ENCODE measurements at regions not wholly inside any gene's neighbourhood (a gene's known extent, or its start where the extent isn't known, plus 50 kb on each side); places are given as distances from the start of the nearest gene placed in this dataset.

DNA sequence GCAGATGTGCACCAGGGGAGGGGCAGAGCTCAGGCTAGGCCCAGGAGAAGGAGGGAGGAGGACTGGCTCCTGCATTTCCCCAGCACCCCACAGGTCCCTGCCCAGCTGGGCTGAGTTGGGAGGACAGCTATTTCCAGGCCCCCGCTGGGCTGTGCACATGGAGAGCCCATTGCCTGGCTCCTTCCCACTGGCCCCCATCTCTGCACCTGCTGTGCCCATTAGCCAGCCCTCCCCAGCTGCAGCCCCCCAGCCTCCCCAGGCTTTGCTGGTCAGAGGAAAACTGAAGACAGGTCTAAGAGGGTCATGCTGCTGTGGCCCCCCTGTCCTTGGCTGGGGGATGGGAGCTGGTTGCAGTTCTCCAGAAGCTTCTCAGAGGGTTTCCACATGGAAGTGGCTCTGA, 81.8 kb upstream of the SHANK2 start:
- Histone ChIP-seq H3K27ac (replicated peaks) (no peak overlapping the region), H3K27me3 (ENCODE audit: insufficient read depth, poor library complexity, severe bottlenecking) (no peaks in the 10 kb centered on the region), H3K4me3 (replicated peaks; ENCODE audit: insufficient read depth, low read length) (no peak overlapping the region)
- no peak for TF ChIP-seq SPI1 (IDR thresholded peaks at IDR 0.05; ENCODE audit: borderline replicate concordance, low read depth)
- no peak for DNase-seq (ENCODE audit: low read depth in 1 of 2, low spot score in 1 of 2)

- TF ChIP-seq GABPA (IDR thresholded peaks at IDR 0.05; ENCODE audit: low read depth), result no peak
- no peak for TF ChIP-seq SPI1 (IDR thresholded peaks at IDR 0.05; ENCODE audit: borderline replicate concordance, low read depth)
- TF ChIP-seq, protein P1, sequence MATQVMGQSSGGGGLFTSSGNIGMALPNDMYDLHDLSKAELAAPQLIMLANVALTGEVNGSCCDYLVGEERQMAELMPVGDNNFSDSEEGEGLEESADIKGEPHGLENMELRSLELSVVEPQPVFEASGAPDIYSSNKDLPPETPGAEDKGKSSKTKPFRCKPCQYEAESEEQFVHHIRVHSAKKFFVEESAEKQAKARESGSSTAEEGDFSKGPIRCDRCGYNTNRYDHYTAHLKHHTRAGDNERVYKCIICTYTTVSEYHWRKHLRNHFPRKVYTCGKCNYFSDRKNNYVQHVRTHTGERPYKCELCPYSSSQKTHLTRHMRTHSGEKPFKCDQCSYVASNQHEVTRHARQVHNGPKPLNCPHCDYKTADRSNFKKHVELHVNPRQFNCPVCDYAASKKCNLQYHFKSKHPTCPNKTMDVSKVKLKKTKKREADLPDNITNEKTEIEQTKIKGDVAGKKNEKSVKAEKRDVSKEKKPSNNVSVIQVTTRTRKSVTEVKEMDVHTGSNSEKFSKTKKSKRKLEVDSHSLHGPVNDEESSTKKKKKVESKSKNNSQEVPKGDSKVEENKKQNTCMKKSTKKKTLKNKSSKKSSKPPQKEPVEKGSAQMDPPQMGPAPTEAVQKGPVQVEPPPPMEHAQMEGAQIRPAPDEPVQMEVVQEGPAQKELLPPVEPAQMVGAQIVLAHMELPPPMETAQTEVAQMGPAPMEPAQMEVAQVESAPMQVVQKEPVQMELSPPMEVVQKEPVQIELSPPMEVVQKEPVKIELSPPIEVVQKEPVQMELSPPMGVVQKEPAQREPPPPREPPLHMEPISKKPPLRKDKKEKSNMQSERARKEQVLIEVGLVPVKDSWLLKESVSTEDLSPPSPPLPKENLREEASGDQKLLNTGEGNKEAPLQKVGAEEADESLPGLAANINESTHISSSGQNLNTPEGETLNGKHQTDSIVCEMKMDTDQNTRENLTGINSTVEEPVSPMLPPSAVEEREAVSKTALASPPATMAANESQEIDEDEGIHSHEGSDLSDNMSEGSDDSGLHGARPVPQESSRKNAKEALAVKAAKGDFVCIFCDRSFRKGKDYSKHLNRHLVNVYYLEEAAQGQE (IDR thresholded peaks at IDR 0.05; ENCODE audit: insufficient replicate concordance, low read depth), result no peak
- TF ChIP-seq, protein P2, sequence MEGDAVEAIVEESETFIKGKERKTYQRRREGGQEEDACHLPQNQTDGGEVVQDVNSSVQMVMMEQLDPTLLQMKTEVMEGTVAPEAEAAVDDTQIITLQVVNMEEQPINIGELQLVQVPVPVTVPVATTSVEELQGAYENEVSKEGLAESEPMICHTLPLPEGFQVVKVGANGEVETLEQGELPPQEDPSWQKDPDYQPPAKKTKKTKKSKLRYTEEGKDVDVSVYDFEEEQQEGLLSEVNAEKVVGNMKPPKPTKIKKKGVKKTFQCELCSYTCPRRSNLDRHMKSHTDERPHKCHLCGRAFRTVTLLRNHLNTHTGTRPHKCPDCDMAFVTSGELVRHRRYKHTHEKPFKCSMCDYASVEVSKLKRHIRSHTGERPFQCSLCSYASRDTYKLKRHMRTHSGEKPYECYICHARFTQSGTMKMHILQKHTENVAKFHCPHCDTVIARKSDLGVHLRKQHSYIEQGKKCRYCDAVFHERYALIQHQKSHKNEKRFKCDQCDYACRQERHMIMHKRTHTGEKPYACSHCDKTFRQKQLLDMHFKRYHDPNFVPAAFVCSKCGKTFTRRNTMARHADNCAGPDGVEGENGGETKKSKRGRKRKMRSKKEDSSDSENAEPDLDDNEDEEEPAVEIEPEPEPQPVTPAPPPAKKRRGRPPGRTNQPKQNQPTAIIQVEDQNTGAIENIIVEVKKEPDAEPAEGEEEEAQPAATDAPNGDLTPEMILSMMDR (IDR thresholded peaks at IDR 0.05; ENCODE audit: insufficient read depth, low read length), result no peak
- no peak for TF ChIP-seq POLR2AphosphoS5 (IDR thresholded peaks at IDR 0.05; ENCODE audit: low read depth)
- no peak overlapping the region for H3K4me3 ChIP-seq (replicated peaks; ENCODE audit: insufficient read depth, low read length)
- no peaks in the 10 kb centered on the region for H3K27me3 ChIP-seq (ENCODE audit: insufficient read depth, poor library complexity, severe bottlenecking)
- no peak for DNase-seq (ENCODE audit: low read depth in 1 of 2, low spot score in 1 of 2)
- no peak overlapping the region for H3K27ac ChIP-seq (replicated peaks)
Observed at GRCh38 chr11:71333473-71333872, 81.1 kb upstream of the SHANK2 start.

DNA sequence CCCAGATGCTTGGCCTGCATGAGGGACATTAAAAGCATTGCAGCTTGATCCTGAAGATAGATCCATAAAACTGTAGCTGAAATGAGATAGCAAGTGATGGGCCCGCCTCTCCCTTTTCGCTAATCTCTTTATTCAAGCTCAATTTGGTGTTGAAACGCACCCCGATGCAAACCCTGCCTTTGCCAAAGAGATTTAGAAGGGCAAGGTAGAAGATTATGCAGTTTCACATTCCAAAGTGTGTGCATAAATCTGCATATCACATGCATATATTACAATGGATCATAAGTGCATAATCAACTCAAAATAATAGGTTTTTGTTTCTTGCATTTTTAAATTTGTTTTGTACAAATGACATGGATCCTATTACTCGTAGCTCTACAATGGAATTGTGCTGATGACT, 80.1 kb upstream of the SHANK2 start:
- Histone ChIP-seq H3K4me3 (replicated peaks; ENCODE audit: insufficient read depth, low read length) (no peak overlapping the region), H3K27me3 (ENCODE audit: insufficient read depth, poor library complexity, severe bottlenecking) (no peaks in the 10 kb centered on the region), H3K27ac (replicated peaks) (no peak overlapping the region)
- DNase-seq (ENCODE audit: low read depth in 1 of 2, low spot score in 1 of 2), result no peak
- TF ChIP-seq, protein P1 (IDR thresholded peaks at IDR 0.05; ENCODE audit: insufficient replicate concordance, low read depth), result no peak
- TF ChIP-seq SPI1 (IDR thresholded peaks at IDR 0.05; ENCODE audit: borderline replicate concordance, low read depth), result no peak
- TF ChIP-seq, protein P2 (IDR thresholded peaks at IDR 0.05; ENCODE audit: insufficient read depth, low read length), result no peak
- TF ChIP-seq POLR2AphosphoS5 (IDR thresholded peaks at IDR 0.05; ENCODE audit: low read depth), result no peak
- TF ChIP-seq GABPA (IDR thresholded peaks at IDR 0.05; ENCODE audit: low read depth), result no peak

DNA sequence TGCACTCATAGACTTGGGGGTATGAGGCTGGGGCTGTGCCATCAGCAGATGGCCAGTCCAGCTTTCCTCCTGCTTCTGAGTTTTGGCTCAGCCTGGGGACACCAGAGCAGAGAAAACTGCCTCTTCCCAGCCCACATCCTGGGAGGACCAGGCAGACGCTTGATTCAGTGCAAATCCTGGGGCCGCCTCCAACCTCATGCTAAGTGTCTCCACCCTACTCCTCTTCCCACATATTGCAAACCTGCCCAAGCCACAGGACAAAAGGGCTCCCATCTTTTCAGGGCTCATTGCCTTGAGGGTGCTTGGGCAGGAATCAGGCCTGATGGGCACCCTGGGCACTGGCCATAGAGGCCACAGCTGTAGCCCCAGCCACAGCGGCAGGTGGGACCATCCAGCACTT, 79.7 kb upstream of the SHANK2 start:
- no peak overlapping the region for H3K27ac ChIP-seq (replicated peaks)
- no peaks in the 10 kb centered on the region for H3K27me3 ChIP-seq (ENCODE audit: insufficient read depth, poor library complexity, severe bottlenecking)
- TF ChIP-seq, protein P2 (IDR thresholded peaks at IDR 0.05; ENCODE audit: insufficient read depth, low read length), result no peak
- TF ChIP-seq GABPA (IDR thresholded peaks at IDR 0.05; ENCODE audit: low read depth) (no peak), POLR2AphosphoS5 (IDR thresholded peaks at IDR 0.05; ENCODE audit: low read depth) (no peak), SPI1 (IDR thresholded peaks at IDR 0.05; ENCODE audit: borderline replicate concordance, low read depth) (no peak)
- TF ChIP-seq, protein P1 (IDR thresholded peaks at IDR 0.05; ENCODE audit: insufficient replicate concordance, low read depth), result no peak
- H3K4me3 ChIP-seq (replicated peaks; ENCODE audit: insufficient read depth, low read length), result no peak overlapping the region
- DNase-seq (ENCODE audit: low read depth in 1 of 2, low spot score in 1 of 2), result no peak

Measured in HL-60 (cell line).